Fibroblast of the aortic adventitia (primary cell): ENCODE measurements at regions not wholly inside any gene's neighbourhood (a gene's known extent, or its start where the extent isn't known, plus 50 kb on each side); places are given as distances from the start of the nearest gene placed in this dataset.

ENCODE experiments used
- DNase-seq: peaks from one replicate; pipeline ENCODE4 v3.0.0-alpha.2; 2010; ENCODE audit warnings: low read depth
- H3K4me3 ChIP-seq: 2 replicates; pipeline ENCODE4 v1.5.1; 2011; ENCODE audit warnings: low read depth, mild to moderate bottlenecking, control low read depth, low read length, moderate library complexity
- TF ChIP-seq, protein P1 (sequence below): IDR thresholded peaks from 2 replicates; pipeline ENCODE4 v1.5.1; 2011; ENCODE audit warnings: mild to moderate bottlenecking, low read length, control low read depth, inconsistent platforms; ENCODE audit not compliant: insufficient read depth

DNA sequence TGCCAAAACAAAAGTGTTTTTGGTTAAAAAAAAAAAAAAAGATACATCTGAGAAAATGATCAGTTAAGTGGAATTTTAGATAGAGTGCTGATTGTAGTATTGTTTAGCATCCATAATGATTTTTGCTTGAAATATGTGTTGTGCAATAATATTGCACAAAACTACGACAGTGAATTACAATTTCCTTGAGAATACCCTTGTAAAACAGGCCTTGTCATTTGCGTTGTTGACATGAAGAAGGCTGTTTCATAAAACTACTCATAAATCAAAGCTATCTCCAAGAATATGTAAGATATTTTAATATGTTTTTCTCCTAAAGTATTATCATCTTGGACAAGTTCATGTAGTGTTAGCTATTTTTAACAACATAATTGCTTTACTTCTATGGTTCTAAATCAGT, 1077.0 kb downstream of the LRFN5 start:
- peak; percentile 2 for DNase-seq
- TF ChIP-seq, protein P1, sequence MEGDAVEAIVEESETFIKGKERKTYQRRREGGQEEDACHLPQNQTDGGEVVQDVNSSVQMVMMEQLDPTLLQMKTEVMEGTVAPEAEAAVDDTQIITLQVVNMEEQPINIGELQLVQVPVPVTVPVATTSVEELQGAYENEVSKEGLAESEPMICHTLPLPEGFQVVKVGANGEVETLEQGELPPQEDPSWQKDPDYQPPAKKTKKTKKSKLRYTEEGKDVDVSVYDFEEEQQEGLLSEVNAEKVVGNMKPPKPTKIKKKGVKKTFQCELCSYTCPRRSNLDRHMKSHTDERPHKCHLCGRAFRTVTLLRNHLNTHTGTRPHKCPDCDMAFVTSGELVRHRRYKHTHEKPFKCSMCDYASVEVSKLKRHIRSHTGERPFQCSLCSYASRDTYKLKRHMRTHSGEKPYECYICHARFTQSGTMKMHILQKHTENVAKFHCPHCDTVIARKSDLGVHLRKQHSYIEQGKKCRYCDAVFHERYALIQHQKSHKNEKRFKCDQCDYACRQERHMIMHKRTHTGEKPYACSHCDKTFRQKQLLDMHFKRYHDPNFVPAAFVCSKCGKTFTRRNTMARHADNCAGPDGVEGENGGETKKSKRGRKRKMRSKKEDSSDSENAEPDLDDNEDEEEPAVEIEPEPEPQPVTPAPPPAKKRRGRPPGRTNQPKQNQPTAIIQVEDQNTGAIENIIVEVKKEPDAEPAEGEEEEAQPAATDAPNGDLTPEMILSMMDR: no peak
- H3K4me3 ChIP-seq: no peak overlapping the region

DNA sequence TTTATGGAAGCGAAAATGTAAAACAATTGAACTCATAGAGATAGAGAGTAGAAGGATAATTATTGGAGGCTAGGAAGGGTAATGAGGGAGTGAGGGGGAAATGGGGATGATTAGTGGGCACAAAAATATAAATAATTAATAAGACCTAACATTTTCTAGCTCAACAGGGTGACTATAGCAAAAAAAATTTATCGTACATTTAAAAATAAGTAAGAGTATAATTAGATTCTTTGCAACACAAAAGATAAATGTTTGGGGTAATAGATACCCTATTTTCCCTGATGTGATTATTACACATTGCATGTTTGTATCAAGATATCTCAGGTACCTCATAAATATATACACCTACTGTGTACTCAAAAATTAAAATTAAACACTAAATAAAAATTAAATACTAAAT, 1070.0 kb downstream of the LRFN5 start:
- TF ChIP-seq, protein P1: no peak

DNA sequence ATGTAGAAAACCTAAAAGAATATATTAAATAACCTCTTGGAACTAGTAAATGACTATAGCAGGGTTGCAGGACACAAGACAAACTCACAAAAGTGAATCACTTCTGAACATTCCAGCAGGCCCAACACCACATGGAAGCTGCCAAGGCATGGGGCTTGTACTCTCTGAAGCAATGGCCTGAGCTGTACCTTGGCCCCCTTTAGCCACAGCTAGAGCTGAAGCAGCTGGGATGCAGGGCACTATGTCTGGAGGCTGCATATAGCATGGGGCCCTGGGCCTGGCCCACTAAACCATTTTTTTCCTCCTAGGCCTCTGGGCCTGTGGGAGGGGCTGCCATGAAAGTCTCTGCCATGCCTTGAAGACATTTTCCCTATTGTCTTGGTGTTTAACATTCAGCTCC, 1067.3 kb downstream of the LRFN5 start:
- DNase-seq: no peak
- H3K4me3 ChIP-seq: no peak overlapping the region
- TF ChIP-seq, protein P1: no peak

More for the DNA sequence above, 1070.0 kb downstream of the LRFN5 start:
- no peak for DNase-seq
- no peak overlapping the region for H3K4me3 ChIP-seq

DNA sequence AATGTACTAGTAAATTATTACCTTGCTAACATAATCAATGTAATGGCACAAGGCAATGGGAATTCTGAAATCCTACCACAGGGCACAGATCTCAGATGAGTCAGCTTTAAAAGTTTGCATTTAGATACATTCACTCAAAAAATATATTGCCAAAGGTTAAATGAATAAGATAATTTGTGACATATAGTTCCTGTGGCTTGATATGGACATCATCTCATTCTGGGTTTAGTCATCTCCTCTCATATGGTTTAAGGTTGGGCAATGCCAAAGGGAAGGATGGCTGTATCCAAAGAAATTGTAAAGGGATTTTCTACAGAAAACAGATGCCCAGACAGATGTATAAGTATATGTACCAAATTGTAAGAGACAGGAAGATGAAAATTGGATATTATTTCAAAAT, 1065.0 kb downstream of the LRFN5 start:
- no peak overlapping the region for H3K4me3 ChIP-seq
- DNase-seq: no peak
- TF ChIP-seq, protein P1: no peak

DNA sequence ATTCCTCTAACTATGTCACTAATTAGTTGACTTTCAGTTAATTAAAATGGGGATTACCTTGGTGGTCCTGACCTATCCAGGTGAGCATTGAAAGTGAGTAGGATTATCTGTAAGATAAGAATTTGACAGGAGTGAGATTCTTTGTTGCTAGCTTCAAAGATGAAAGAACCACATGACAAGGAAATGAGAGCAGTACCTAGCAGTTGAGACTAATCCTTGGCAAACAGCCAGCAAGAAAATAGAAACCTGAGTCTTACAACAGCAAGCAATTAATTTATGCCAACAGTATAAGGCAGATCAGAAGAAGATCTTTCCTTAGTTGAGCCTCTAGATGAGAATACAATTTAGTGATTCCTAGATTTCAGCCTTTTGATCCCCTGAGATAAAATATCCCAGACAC, 1058.4 kb downstream of the LRFN5 start:
- H3K4me3 ChIP-seq: no peak overlapping the region
- TF ChIP-seq, protein P1: no peak
- no peak for DNase-seq

DNA sequence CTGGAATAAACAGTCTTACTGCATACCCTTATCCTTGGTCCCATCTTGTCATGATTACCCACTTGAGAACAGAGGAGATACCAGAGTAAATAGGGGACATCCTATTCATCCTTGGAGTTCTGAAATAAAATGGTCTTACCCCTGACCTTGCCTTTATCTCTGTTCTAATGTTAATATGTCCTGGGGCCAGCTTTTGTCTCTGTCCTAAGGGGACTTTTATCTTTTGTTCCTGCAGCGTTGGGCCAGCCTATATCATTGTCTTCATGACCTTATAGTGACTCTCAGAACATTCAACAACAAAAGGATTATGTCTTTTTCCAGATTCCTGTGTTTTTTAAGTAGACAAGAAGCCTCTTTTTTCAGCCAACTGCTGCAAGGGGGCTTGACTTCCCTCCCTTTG, 1057.5 kb downstream of the LRFN5 start:
- TF ChIP-seq, protein P1: no peak

DNA sequence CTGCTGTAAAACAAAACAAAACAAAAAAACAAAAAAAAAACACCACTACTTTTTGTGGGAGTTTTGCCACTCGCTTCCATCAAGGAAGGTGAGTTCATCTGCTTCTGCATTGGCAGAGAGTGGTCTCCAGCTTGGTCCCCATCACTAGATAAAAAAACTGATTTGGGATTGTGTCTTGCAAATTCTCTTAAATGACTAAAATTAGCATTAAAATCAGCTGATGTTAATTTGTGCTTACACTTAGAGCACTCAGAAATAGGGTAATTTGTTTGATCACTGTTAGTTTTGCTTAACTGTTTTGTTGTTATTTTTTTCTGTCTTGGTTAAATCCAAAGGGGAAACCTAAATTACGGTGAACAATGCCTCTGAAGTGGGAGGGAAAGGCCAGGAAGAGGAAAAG, 1048.0 kb downstream of the LRFN5 start:
- no peak for DNase-seq
- TF ChIP-seq, protein P1: no peak

More for the DNA sequence above, 1057.5 kb downstream of the LRFN5 start:
- H3K4me3 ChIP-seq: no peak overlapping the region
- no peak for DNase-seq

More for the DNA sequence above, 1048.0 kb downstream of the LRFN5 start:
- no peak overlapping the region for H3K4me3 ChIP-seq
